Spleen (tissue), 7 donors: ENCODE measurements at regions not wholly inside any gene's neighbourhood (a gene's known extent, or its start where the extent isn't known, plus 50 kb on each side); places are given as distances from the start of the nearest gene placed in this dataset.

Source experiments
- CTCF ChIP-seq, 11 experiments: fragments of 200-600 bp in 7 of 11; fragments of 450-650 bp in 4 of 11; sonication (generic) in 4 of 11; IDR thresholded peaks in 8 of 11; conservative IDR thresholded peaks in 3 of 11; 1 replicate in 7 of 11; 2 replicates in 4 of 11; pipeline versions ENCODE4 v1.4.0 to v1.8.0; 2016 to 2021; ENCODE audit warnings: antibody characterized with exemption in 11 of 11, inconsistent platforms in 4 of 11, mild to moderate bottlenecking in 1 of 11
- POLR2AphosphoS5 ChIP-seq, 3 donors: sonication (generic); formaldehyde crosslinking; IDR thresholded peaks; one replicate each; pipeline ENCODE4 v1.5.1; 2017; ENCODE audit warnings: antibody characterized with exemption in 3 of 3
- donor health status: DM: no; HTN: no; CAD: no; lungs with moderate emphysema.
- donor health status: DM: no; HTN: no; CAD: no.
- donor health status: DM: no; HTN: no; CAD: no.

- no peak for TF ChIP-seq CTCF (IDR thresholded peaks at IDR 0.05 in 8 of 11, conservative IDR thresholded peaks at IDR 0.05 in 3 of 11)
- no peak for TF ChIP-seq POLR2AphosphoS5 (IDR thresholded peaks at IDR 0.05)
Measured at GRCh38 chr11:90774727-90775566, 552.1 kb upstream of the CHORDC1 start.
